Activated B cell treated with CpG ODN at 0.5 μM for 24 hours (primary cell): ENCODE measurements at regions not wholly inside any gene's neighbourhood (a gene's known extent, or its start where the extent isn't known, plus 50 kb on each side); places are given as distances from the start of the nearest gene placed in this dataset.

Source experiments
- ATAC-seq: fragments of 200-7000 bp; cut with Tn5 transposase; one replicate; pipeline ENCODE4 v1.10.0; 2021; ENCODE audit warnings: low read depth, mild to moderate bottlenecking, moderate library complexity
- CTCF ChIA-PET: fragments of 350-600 bp; sonication (Branson Sonifier 250); formaldehyde crosslinking; loops from one replicate; lab custom pipeline; 2021; ENCODE audit warnings: antibody characterized with exemption; lab: Charles Lee
- POLR2A ChIA-PET: fragments of 350-600 bp; sonication (Branson Sonifier 250); formaldehyde crosslinking; loops from one replicate; lab custom pipeline; 2021; ENCODE audit warnings: antibody characterized with exemption; lab: Charles Lee
- DNase-seq: peaks from one replicate; pipeline ENCODE4 v3.0.0; 2022
- H3K27ac Mint-ChIP-seq: one replicate; pipeline ENCODE4 v1.8.0; 2020; ENCODE audit warnings: mixed read lengths
- H3K27me3 Mint-ChIP-seq: one replicate; pipeline ENCODE4 v1.8.0; 2021; ENCODE audit warnings: mixed read lengths
- H3K36me3 Mint-ChIP-seq: one replicate; pipeline ENCODE4 v1.8.0; 2021; ENCODE audit warnings: low read depth, mixed read lengths
- H3K4me1 Mint-ChIP-seq: one replicate; pipeline ENCODE4 v1.8.0; 2021; ENCODE audit warnings: mixed read lengths
- H3K4me3 Mint-ChIP-seq: one replicate; pipeline ENCODE4 v1.8.0; 2020; ENCODE audit warnings: mild to moderate bottlenecking, mixed read lengths
- H3K9me3 Mint-ChIP-seq: one replicate; pipeline ENCODE4 v1.8.0; 2020; ENCODE audit warnings: mixed read lengths
- CTCF ChIP-seq: fragments of 200-600 bp; IDR thresholded peaks from one replicate; pipeline ENCODE4 v1.8.0; 2022; ENCODE audit warnings: antibody characterized with exemption, mild to moderate bottlenecking
- intact Hi-C: fragments of 100-400 bp; cut with micrococcal nuclease; formaldehyde crosslinking; loops from one replicate; pipeline ENCODE4 v1.15.1; 2024

DNA sequence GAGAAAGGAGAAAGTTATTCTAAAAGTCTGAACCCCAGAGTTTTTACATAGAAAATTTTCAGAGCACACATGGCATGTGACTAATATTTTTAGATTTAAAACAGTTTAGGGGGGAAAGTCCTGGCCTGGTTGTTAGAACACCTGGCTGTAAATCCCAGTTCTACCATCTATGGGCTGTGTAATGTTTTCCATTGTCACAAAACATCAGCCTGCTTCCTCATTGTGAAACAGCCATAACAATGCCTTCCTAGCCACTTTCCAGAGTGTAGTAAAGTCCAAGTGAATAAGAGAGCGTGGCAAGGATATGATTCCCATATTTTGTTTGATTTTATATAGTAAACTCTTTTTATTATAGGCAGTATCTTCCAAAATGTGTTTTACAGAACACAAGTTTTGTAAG lies 310.0 kb upstream of the DCN start:
- POLR2A ChIA-PET, result no interaction called here
- intact Hi-C loops, result no loop called here
- no peak overlapping the region for H3K4me3 Mint-ChIP-seq
- H3K9me3 Mint-ChIP-seq, result no peaks in the 10 kb centered on the region
- CTCF ChIA-PET, result no interaction called here
- H3K27me3 Mint-ChIP-seq, result peaks cover 3% of the 10 kb centered on the region
- no peak for TF ChIP-seq CTCF
- no peak overlapping the region for H3K27ac Mint-ChIP-seq
- ATAC-seq (no peak), DNase-seq (no peak)
- no peaks in the 10 kb centered on the region for H3K36me3 Mint-ChIP-seq
- H3K4me1 Mint-ChIP-seq, result no peaks in the 10 kb centered on the region

- CTCF ChIA-PET, result no interaction called here
- Mint-ChIP-seq H3K27ac (no peak overlapping the region), H3K4me1 (no peaks in the 10 kb centered on the region), H3K9me3 (no peaks in the 10 kb centered on the region), H3K4me3 (no peak overlapping the region), H3K27me3 (peaks cover 5% of the 10 kb centered on the region), H3K36me3 (no peaks in the 10 kb centered on the region)
- DNase-seq (no peak), ATAC-seq (no peak)
- POLR2A ChIA-PET, result no interaction called here
- intact Hi-C loops, result no loop called here
- no peak for TF ChIP-seq CTCF
Observed at GRCh38 chr12:91490667-91491311, 308.2 kb upstream of the DCN start.

GRCh38 chr12:91483471-91483985 lies 300.9 kb upstream of the DCN start:
- Mint-ChIP-seq H3K9me3 (peaks cover 6% of the 10 kb centered on the region), H3K36me3 (no peaks in the 10 kb centered on the region), H3K4me1 (no peaks in the 10 kb centered on the region), H3K27me3 (peaks cover 5% of the 10 kb centered on the region), H3K4me3 (no peak overlapping the region), H3K27ac (no peak overlapping the region)
- POLR2A ChIA-PET, result no interaction called here
- no peak for TF ChIP-seq CTCF
- DNase-seq (no peak), ATAC-seq (no peak)
- intact Hi-C loops, result no loop called here
- CTCF ChIA-PET, result no interaction called here

DNA sequence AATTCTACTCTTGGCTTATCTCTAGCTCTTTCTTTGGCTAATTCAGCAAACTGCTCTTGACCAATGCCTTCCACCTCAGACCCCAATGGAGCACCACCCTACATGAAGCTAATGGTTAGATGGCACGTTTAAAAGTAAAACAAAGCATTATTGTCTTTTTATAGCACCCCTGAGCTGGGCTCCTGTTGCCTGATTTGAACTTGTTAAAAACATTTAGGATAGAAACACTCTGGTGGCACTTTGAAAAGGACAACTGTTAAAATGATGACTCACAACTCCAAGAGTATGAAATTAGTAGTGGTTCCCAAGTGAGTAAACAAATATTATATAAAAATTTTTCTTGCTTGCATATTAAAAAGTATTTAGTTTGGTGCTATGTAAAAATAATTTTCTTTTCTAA lies 299.6 kb upstream of the DCN start:
- DNase-seq (no peak), ATAC-seq (no peak)
- intact Hi-C loops, result no loop called here
- Mint-ChIP-seq H3K4me3 (no peak overlapping the region), H3K4me1 (no peaks in the 10 kb centered on the region), H3K27ac (no peak overlapping the region), H3K27me3 (peaks cover 5% of the 10 kb centered on the region), H3K9me3 (peaks cover 6% of the 10 kb centered on the region), H3K36me3 (no peaks in the 10 kb centered on the region)
- CTCF ChIA-PET, result no interaction called here
- POLR2A ChIA-PET, result no interaction called here
- no peak for TF ChIP-seq CTCF

GRCh38 chr12:91478500-91478899 lies 295.9 kb upstream of the DCN start:
- H3K27ac Mint-ChIP-seq, result no peak overlapping the region
- H3K36me3 Mint-ChIP-seq, result no peaks in the 10 kb centered on the region
- no peak for TF ChIP-seq CTCF
- DNase-seq, result no peak
- no peak for ATAC-seq
- no peak overlapping the region for H3K4me3 Mint-ChIP-seq
- ChIA-PET POLR2A (no interaction called here), CTCF (no interaction called here)
- H3K4me1 Mint-ChIP-seq, result no peaks in the 10 kb centered on the region
- H3K9me3 Mint-ChIP-seq, result peaks cover 3% of the 10 kb centered on the region
- H3K27me3 Mint-ChIP-seq, result peaks cover 9% of the 10 kb centered on the region
- intact Hi-C loops, result no loop called here
